HG03045 (cell line): ENCODE measurements at regions not wholly inside any gene's neighbourhood (a gene's known extent, or its start where the extent isn't known, plus 50 kb on each side); places are given as distances from the start of the nearest gene placed in this dataset.
A peak's percentile ranks its signal among the peaks of the same experiment; 100 is the strongest.

Experiments
- ATAC-seq: cut with Tn5 transposase; IDR thresholded peaks from one replicate; pipeline ENCODE4 v1.9.1; 2021; ENCODE audit warnings: mild to moderate bottlenecking, moderate library complexity; ENCODE audit not compliant: unreplicated experiment

DNA sequence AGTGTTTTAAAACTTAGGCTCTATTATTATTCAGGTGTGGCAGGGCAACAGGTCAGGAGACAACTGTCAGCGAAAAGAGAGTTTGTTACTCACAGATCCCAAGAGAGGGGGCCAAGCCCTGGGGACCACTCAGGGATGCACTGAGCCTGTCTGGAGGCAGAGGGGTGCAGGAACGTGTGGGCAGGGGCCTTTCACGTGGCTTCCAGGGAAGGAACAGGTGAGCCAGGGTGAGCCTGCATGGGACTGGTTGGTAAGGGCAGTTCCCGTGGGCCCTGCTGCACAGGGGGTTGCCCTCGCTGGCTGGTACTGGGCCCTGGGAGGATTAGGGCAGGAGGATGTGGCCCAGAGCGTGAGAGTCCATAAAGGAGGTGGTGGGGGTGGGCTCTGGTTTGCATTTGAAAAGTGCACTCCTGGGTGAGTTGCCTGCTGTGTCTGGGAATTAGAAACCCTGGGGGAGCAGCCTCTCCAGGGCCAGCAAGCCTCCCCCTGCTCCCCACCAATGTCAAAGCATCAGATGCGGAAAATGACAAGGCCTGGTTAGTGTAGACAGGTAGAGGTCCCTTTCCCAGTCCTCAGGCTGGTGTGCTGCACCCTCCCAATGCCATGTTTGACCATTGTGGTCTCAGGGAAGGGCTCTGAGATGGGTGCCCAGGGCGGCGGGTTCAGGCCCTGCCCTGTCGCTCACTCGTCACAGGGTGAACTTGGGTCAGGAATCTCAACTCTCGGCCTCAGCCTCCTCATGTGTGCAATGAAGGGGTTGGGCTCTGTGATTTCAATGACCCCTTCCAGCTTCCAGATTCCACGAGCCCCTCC lies 127.4 kb upstream of the RPS6KA2 start:
- ATAC-seq, result no peak

DNA sequence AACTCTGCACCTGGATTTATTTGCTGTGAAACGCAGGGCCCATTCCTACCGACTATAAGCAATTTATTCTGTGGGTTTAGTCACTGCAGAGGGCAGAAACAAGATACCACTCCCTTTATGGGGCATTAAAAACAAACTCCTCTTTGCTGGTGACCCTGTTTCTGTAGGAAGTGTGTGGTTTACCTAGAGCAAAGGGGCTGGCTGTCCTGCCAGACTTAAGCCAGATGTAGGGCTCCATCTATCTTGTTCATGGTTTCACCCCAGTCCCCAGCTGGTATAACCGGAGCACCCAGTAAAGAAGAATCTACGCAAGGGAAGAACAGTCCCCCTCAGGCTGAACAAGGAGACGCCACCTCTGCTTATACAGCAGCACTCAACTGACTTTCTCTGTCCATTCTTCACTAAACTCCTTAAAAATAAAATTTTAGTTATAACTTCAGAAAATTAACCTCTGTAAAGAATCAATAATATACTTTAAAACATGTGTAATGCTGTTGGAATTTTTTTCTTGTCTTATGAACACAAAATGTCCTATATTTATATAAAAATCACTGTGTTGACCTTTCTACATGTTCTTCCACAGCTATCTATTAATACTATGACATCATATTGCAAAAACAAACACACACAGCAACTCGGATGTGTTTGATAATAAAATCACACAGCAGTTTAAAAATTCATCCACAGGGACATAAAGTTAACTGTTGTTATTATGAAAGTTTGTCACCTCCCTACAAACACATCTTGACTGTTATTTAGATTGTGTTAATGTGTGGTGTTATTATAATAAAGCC lies 126.1 kb upstream of the RPS6KA2 start:
- no peak for ATAC-seq

DNA sequence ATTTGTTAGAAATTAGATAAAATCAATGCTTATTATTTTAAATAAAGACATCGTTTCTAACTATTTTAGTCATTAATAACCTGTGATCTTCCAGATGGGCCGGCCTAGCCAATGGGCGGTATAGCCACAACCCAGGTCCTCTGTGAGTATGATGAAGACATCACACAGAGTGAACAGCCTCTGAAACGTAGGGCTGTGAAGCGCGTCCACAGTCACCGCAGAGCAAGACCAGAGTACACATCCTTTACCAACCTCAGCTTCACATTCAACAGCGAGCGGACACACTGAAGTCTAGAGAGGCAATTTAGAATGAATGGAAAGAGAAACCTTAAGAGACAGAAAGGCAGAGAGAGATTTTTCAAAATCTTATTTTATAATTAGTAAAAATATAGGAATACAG lies 125.0 kb upstream of the RPS6KA2 start:
- peak; percentile 79 for ATAC-seq

DNA sequence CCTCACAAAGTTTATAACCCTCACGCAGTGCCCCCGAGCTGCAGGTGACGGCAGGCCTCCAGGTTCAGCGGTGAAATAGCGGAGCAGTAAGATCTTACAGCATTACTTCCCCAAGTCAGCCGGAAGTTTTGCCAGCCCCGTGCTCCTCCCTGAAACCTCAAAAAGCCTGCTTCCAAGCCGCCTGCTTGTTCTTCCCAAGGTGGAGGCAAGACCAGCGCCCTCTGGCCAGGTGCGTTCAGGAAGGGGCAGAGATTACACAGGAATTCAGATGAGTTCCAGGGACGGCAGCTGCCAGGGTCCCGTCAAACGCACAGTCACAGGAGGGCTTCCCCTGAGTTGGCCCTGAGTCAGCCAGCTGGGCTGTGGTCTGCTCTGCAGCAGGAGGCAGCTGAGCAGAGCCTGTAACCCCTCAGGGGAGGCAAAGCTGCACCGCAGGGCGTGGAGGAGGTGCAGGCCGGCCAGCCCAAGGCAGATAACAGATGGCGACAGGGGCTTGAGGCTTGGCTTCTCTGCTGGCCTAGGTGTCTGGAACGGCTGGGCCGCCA lies 124.1 kb upstream of the RPS6KA2 start:
- ATAC-seq, result peak; percentile 60

DNA sequence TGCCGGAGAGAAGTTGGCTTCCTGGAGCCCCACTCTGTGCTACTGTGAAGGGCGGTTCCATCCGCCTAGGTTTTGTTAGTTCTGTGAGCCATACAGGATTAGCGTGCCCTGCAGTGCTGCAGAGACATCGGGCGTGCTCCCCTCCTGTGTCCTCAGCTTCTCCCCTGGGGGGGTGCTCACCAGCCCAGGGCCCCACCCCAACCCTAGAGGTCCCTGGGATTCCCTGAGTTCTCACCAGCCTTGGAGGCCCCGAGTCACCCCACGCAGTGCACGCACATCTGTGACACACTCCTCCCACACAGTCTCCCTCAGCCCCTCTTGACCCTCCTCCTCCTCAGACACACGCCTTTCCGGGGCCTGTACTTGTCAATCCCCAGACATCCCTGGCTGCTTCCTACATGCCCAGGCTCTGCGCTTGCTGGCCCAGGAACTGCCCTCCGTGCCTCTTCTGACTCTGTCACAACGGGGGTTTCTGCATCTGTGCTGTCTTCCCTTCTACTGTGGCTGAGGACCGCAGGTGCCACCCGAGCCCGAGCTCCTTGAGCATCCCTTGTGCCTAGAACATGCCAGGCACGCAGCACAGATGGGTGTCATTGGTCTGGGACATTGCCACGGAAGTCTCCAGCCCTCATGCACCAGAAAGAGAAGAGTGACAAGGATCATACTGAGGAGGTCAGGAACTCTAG lies 123.2 kb upstream of the RPS6KA2 start:
- ATAC-seq, result no peak

DNA sequence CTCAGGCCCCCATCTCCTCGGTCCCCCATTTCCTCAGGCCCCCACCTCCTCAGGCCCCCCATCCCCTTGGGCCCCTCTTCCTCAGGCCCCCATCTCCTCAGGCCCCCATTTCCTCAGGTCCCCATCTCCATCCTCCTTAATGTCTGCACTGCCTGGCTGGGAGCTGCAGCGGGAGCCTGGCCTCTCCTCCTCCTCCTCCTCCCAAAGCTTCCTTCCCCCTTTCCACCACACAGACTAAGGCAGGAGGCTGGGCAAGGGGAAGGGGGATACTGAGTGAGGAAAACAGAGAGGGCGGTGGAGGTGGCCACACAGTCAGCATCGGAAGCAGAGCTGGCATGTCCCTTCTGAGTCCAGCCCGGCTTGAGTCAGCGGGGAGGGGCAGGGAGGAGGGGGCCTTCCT lies 122.6 kb upstream of the RPS6KA2 start:
- no peak for ATAC-seq

DNA sequence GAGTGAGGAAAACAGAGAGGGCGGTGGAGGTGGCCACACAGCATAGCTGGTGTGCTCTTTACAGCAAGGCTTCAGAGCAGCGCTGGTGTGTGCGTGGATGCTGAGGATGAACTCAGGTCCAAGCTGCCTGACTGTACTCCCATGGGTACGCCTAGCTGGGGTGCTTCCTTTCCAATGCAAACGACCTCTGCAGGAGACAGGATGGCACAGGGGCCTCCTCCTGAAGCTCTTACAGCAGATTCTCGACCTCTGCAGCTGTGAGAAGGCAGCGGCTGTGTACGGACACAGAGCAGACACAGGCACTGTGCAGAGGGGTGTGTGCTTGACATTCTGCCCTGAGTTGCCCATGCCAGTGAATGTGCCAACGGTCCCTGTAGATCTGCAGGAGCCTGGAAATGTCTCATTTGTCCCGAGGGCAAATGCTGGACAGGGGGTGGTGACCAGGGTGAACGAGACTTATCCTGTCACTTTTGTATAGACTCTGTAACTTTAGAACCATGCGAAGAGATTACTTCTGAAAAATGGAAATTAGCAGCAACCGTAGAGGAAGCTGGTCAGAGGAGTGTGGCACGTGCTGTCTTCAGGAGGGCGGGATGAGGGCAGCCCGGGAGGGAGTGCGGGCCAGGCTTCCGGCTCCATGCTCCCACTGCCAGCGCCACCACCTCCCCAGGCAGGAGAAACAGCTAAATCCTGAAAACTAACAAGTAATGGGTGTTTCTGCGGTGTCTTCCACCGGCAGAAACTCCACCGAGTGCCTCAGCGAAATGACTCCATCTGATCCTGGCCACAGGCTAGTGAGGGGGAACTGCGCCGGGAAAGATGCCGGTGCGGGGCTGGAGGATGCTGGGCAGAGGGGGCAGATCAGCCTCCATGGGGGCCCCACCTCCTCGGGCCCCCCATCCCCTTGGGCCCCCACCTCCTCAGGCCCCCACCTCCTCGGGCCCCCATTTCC lies 120.9 kb upstream of the RPS6KA2 start:
- no peak for ATAC-seq

DNA sequence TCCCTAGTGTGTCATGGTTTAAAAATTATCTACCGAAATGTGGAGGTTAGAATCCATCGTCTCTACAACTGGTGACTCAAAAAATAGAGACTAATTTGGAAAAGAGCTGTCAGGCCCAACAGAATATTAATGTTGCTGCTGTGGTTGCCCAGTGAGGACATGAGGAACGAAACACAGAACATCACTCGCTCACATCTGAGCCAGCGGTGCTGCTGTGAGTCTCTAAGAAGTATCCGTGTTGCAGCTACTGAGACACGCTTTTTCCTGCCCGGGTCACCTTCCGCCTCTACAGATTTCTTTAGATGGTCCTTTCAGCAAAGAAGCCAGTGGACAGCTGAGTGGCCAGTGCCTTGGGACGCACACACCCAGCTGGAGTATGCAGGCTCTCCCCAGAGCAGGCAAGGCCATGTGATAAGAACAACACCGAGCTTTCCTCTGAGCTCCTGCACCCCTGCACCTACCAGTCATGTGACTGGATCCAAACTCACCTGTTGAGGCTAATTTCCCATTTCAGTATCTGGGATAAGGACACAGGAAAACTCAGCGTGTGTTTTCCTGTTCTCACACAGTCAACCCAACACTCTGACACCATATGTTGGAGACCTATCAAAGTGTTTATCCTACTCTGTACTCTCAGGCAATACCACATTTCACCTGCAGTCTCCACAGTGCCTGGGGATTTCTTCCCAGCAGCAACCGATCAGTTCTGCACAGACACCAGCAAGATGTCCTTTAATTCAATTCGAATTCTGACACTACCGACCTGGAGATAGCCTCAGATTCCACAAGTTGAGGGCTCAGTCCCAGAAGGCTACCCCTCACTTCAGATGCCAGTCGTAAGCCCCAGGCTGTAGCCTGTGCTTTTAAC lies 119.0 kb upstream of the RPS6KA2 start:
- no peak for ATAC-seq

DNA sequence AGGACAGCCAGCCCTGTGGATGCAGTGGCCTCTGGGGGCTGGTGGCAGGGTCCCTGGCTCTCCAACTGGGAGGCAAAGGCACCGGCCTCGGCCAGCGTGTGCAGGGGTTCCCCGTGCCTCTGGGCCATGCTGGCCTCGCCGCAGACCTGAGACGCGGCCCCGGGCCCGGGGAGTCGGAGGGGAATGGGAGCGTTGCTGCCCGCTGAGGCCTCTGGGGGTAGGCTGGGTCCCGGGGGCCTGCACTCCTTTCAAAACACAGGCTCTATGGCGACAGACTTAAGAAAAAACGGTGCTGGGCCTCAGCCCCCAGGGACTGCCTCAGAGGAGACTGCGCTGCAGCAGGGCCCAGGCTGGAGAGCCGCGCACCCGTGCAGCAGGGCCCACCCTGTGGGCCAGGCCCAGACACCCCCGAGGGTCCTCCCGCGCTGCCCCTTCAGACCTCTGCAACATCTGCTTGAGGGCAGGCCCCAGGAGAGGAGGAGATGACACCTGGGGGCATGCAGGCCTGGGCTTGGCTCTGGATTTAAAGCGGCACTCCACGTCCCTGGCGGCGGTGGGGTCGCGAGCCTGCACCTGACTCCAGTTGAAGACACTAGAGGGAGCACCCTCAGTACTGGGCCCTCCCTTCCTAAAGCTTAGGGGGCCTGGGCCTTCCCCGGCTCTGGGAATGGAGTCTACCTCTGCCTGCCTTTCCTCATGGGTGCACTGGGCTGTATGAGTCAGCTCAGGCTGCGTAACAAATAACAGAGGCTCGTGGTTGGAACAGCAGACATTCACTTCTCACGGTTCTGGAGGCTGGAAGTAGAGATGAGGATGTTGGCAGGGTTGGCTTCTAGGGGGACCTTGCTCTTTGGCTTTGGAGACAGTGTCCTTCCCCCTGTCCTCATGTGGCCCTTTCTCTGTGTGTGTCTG lies 117.4 kb upstream of the RPS6KA2 start:
- ATAC-seq, result no peak

DNA sequence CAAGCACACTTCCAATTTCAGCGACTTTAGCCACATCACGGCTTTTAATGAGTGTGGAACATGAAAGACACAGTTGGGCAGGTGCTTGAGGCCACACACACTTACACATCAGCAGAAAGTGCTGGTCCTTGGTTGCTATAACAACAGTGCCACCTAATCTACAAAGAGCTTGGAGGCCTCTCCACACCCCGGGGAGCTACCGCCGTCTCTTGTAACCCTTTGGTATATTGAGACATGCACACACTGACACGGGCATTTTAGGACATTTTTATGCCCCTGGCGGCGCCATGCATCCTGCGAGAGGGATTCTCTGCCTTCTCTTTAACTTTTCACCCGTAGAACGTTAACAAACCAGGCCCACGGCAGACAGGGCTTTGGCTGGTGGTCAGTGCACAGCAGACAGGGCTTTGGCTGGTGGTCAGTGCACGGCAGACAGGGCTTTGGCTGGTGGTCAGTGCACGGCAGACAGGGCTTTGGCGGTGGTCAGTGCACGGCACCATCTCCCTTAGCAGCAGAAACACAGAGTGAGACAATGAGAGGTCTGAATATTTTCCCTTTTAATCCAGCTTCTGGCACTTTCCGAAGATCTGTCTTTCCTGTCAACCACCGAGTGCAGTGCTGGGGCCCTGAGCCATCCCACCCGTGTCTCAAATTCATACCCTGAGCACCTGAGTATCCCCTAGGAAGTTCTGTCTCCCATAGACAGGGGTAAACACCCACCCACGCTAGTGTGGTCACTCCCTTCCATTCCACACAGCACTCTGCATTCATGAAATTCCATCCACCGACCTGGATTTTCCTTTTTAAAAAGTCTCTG lies 116.6 kb upstream of the RPS6KA2 start:
- no peak for ATAC-seq

DNA sequence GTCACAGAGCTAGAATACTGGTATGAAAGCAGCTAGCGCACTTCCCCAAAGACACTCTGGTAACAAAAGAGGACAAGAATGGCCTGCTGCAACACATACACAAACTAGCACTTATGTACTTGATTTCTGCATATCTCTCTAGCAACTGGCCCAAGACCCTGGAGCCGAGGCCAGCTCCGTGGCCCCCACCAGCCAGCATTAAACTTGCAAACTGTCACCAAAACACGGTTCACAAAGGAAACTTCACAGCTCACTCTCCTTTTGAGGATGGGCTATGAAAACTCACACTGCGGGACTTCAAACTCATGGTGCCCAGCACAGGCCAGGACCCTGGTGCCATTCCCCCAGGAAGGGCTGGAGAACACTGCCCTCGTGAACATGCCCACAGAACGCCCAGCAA lies 115.9 kb upstream of the RPS6KA2 start:
- ATAC-seq, result no peak

DNA sequence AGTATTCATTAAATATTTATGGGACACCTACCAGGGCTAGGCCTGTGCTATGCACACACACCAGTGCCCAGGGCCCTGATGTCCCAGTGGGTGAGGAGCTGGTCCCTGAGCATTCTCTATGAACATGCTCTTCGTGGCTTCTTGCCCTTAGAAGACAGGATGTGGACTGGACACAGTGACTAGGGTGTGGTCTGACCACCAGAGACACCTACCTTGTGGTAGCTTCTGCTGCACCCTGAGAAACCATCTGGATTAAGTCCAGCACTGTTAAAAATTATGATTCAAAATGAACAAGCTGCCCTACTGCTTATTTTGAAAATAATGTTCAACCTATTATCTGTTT lies 112.9 kb upstream of the RPS6KA2 start:
- no peak for ATAC-seq

DNA sequence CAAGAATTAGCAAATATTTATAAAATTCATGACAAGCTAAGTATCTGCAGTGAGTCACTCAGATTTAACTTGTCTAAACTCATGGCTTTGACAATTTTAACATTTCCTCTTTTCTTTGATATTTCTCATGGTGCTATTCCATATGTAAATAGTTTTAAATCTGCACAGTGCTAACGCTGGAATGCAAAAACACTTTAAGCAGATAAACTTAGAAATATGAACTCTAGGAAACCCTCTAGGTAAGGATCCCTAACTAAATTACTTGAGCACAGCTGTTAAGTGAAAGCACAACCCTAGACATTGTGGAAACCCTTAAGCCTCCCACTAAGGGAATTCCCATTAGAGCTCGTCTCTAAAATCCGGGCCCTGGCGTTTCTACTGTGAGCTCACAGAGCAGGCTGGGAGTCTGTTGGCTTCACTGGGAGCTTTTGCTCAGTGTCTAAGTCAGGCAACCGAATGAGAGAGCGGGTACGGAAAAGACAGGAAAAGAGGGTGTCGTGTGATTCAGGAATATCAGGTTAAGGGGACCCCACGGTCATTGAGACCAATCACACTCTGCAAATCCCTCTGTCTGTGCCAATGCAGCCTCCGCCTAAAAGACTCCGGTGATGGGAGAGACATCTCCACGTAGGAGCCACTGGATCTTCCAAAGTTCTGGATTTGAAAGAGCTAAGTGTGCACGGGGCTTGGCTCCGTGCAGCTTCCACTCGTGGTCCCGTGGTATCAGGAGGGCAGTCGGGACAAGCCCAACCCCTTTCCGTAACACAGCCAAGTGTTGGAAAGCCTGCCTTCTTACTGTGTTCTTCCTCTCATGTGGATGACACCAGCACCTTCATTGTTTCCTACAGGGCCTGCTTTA lies 112.3 kb upstream of the RPS6KA2 start:
- no peak for ATAC-seq

DNA sequence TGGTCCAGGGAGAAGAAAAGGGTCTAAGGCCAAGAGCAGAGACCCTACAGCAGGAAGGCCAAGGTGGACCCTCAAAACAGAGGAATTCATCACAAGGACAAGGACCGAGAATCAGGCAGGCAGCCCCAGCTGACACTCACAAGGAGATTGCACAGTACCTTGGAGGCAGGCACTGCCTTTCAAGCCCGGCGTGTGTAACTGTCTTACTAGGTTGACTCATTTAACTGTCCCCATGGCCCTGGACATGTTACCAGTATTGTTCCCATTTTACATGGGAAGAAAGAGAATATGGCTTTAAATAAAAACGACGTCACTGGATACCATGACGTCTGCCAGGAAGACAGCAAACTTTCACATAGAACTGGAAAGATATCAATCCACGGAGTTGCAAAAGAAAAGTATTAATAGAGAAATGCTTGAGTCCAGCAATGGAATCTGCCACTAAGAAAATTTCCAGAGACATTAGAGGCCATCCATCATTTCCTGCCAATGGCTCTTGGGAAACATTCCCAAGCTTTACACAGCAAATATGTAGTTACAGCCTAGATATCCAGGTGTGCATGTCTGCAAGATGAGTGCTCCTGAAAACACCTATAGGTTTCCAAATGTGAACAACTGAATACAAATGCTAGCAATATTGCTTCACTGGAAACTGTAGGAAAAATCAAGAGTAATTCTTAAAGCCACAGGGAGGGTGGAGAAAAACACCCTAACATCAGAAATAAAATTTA lies 111.5 kb upstream of the RPS6KA2 start:
- no peak for ATAC-seq

DNA sequence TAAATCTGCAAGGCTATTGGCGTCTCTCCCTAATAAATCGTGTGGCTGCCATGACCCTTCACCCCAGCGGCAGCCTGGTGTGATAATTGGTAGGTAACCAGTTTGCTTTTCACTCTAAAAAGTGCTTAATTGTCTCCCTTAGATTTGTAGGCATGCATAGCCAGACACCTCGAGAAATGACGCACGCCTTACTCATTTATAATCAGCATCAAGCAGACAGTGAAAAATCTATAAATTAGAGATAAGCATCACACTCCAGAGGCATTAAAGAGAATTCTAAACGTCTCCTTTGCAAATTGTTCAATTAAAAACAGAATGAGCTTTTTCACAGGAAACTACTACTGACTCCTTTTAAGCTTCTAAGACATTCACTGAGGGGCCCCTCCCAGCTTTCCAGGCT lies 110.2 kb upstream of the RPS6KA2 start:
- no peak for ATAC-seq

DNA sequence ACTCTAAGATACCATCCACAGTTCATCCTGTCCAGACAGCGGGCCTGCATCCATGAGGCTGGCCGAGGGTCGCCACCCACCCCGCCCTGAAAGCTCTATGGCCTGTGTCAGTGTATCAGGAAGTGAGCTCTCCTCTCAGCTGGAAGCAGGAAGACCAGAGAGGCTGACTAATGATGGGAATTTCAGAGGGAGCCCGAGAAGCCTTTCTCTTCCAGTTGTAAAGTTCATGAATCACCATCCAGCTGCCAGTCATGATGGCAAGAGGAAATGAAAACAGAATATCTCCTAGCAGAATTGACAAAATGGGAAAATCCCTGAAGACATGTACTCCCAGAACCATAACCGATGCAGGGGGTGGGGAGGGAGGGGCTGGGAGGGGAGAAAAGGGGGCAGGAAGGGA lies 109.6 kb upstream of the RPS6KA2 start:
- no peak for ATAC-seq
